H9 (cell line): ENCODE measurements at regions not wholly inside any gene's neighbourhood (a gene's known extent, or its start where the extent isn't known, plus 50 kb on each side); places are given as distances from the start of the nearest gene placed in this dataset.

ENCODE experiments used
- DNase-seq: peaks from one replicate; pipeline ENCODE4 v3.0.0-alpha.2; 2017
- H2AFZ ChIP-seq: one replicate; pipeline ENCODE4 v1.6.1; 2013; ENCODE audit warnings: mild to moderate bottlenecking, low read length, control low read depth, moderate library complexity
- H2AK5ac ChIP-seq: 2 replicates; pipeline ENCODE4 v1.6.1; 2013; ENCODE audit warnings: low read length, control low read depth, mixed read lengths; ENCODE audit not compliant: insufficient read length
- H2BK120ac ChIP-seq: one replicate; pipeline ENCODE4 v1.6.1; 2013; ENCODE audit warnings: low read depth, mild to moderate bottlenecking, low read length, control low read depth, inconsistent platforms; ENCODE audit not compliant: poor library complexity, severe bottlenecking
- H2BK12ac ChIP-seq: 2 replicates; pipeline ENCODE4 v1.6.1; 2013; ENCODE audit warnings: low read length, control low read depth, mixed read lengths, low read depth; ENCODE audit not compliant: insufficient read length
- H2BK15ac ChIP-seq: 2 replicates; pipeline ENCODE4 v1.6.1; 2013; ENCODE audit warnings: low read depth, low read length, control low read depth
- H2BK20ac ChIP-seq: one replicate; pipeline ENCODE4 v1.6.1; 2013; ENCODE audit warnings: low read depth, mild to moderate bottlenecking, low read length, control low read depth, inconsistent platforms; ENCODE audit not compliant: poor library complexity, severe bottlenecking
- H2BK5ac ChIP-seq: 2 replicates; pipeline ENCODE4 v1.6.1; 2013; ENCODE audit warnings: low read length, control low read depth, mixed read lengths; ENCODE audit not compliant: insufficient read length
- H3K14ac ChIP-seq: 2 replicates; pipeline ENCODE4 v1.6.1; 2013; ENCODE audit warnings: low read length, control low read depth; ENCODE audit not compliant: insufficient read depth
- H3K18ac ChIP-seq: 2 replicates; pipeline ENCODE4 v1.6.1; 2013; ENCODE audit warnings: low read depth, mild to moderate bottlenecking, mixed read lengths, low read length, control low read depth; ENCODE audit not compliant: insufficient read length
- H3K23ac ChIP-seq: 2 replicates; pipeline ENCODE4 v1.6.1; 2013; ENCODE audit warnings: low read length, control low read depth, mixed read lengths, low read depth; ENCODE audit not compliant: insufficient read length
- H3K23me2 ChIP-seq: 2 replicates; pipeline ENCODE4 v1.6.1; 2013; ENCODE audit warnings: low read depth, mild to moderate bottlenecking, mixed read lengths, low read length, control low read depth; ENCODE audit not compliant: insufficient read length, poor library complexity, severe bottlenecking
- H3K27ac ChIP-seq: 2 replicates; pipeline ENCODE4 v1.5.1; 2013; ENCODE audit warnings: low read length, control low read depth, mixed read lengths, low read depth; ENCODE audit not compliant: insufficient read length
- H3K27me3 ChIP-seq: 2 replicates; pipeline ENCODE4 v1.6.1; 2013; ENCODE audit warnings: low read length, control low read depth, inconsistent platforms; ENCODE audit not compliant: insufficient read depth
- H3K4ac ChIP-seq: 2 replicates; pipeline ENCODE4 v1.6.1; 2013; ENCODE audit warnings: low read depth, mild to moderate bottlenecking, control low read depth, inconsistent platforms, low read length, moderate library complexity
- H3K4me1 ChIP-seq: 2 replicates; pipeline ENCODE4 v1.6.1; 2013; ENCODE audit warnings: low read length, control low read depth, inconsistent platforms; ENCODE audit not compliant: insufficient read depth
- H3K4me2 ChIP-seq: 2 replicates; pipeline ENCODE4 v1.6.1; 2013; ENCODE audit warnings: low read length, control low read depth, mixed read lengths; ENCODE audit not compliant: insufficient read length, insufficient read depth
- H3K56ac ChIP-seq: 2 replicates; pipeline ENCODE4 v1.6.1; 2013; ENCODE audit warnings: low read depth, mild to moderate bottlenecking, mixed read lengths, low read length, control low read depth; ENCODE audit not compliant: insufficient read length
- H3K79me1 ChIP-seq: 2 replicates; pipeline ENCODE4 v1.6.1; 2013; ENCODE audit warnings: low read depth, mild to moderate bottlenecking, moderate library complexity, low read length, control low read depth, inconsistent platforms; ENCODE audit not compliant: insufficient read depth, poor library complexity, severe bottlenecking
- H3K79me2 ChIP-seq: 2 replicates; pipeline ENCODE4 v1.6.1; 2013; ENCODE audit warnings: low read length, control low read depth, inconsistent platforms; ENCODE audit not compliant: insufficient read depth
- H3K9ac ChIP-seq: 2 replicates; pipeline ENCODE4 v1.6.1; 2013; ENCODE audit warnings: low read length, control low read depth, mixed read lengths; ENCODE audit not compliant: insufficient read length; ENCODE audit errors: extremely low read depth
- H3K9me3 ChIP-seq: one replicate; pipeline ENCODE4 v1.6.1; 2013; ENCODE audit warnings: low read depth, low read length, inconsistent platforms; ENCODE audit not compliant: control insufficient read depth
- H3T11ph ChIP-seq: one replicate; pipeline ENCODE4 v1.6.1; 2013; ENCODE audit warnings: mild to moderate bottlenecking, low read length, control low read depth, inconsistent platforms
- H4K20me1 ChIP-seq: one replicate; pipeline ENCODE4 v1.6.1; 2013; ENCODE audit not compliant: control insufficient read depth, insufficient read length, insufficient read depth
- H4K5ac ChIP-seq: 2 replicates; pipeline ENCODE4 v1.6.1; 2013; ENCODE audit warnings: low read depth, mild to moderate bottlenecking, mixed read lengths, low read length, control low read depth; ENCODE audit not compliant: insufficient read length
- H4K8ac ChIP-seq: replicated peaks from 2 replicates; pipeline ENCODE4 v1.6.1; 2013; ENCODE audit warnings: low read length, control low read depth, mixed read lengths, low read depth; ENCODE audit not compliant: insufficient read length
- H4K91ac ChIP-seq: 2 replicates; pipeline ENCODE4 v1.6.1; 2013; ENCODE audit warnings: low read depth, mild to moderate bottlenecking, moderate library complexity, mixed read lengths, low read length, control low read depth; ENCODE audit not compliant: insufficient read length
- H3K27ac Mint-ChIP-seq, 3 experiments: 2 replicates in 2 of 3; 3 replicates in 1 of 3; pipeline ENCODE4 v1.8.0; 2020 to 2021; ENCODE audit warnings: mixed read lengths in 3 of 3, mild to moderate bottlenecking in 1 of 3, moderate library complexity in 1 of 3
- H3K27me3 Mint-ChIP-seq: 2 replicates; pipeline ENCODE4 v1.8.0; 2021; ENCODE audit warnings: low read depth, mild to moderate bottlenecking, moderate library complexity, mixed read lengths
- H3K36me3 Mint-ChIP-seq, 3 experiments: 2 replicates in 2 of 3; 3 replicates in 1 of 3; pipeline ENCODE4 v1.8.0; 2020 to 2021; ENCODE audit warnings: low read depth in 3 of 3, mixed read lengths in 3 of 3; ENCODE audit not compliant: insufficient read depth in 1 of 3
- H3K4me1 Mint-ChIP-seq, 2 experiments: 2 replicates each; pipeline ENCODE4 v1.8.0; 2020; ENCODE audit warnings: mixed read lengths in 2 of 2
- H3K4me3 Mint-ChIP-seq, 2 experiments: 2 replicates in 1 of 2; 3 replicates in 1 of 2; pipeline ENCODE4 v1.8.0; 2020 to 2021; ENCODE audit warnings: mild to moderate bottlenecking in 2 of 2, mixed read lengths in 2 of 2, moderate library complexity in 1 of 2
- H3K9me3 Mint-ChIP-seq, 2 experiments: 2 replicates in 1 of 2; 3 replicates in 1 of 2; pipeline ENCODE4 v1.8.0; 2020; ENCODE audit warnings: mild to moderate bottlenecking in 2 of 2, mixed read lengths in 2 of 2, moderate library complexity in 1 of 2
- CTCF ChIP-seq: fragments of 200-600 bp; sonication (generic); conservative IDR thresholded peaks from 3 replicates; pipeline ENCODE4 v1.8.0; 2021; ENCODE audit warnings: antibody characterized with exemption, mild to moderate bottlenecking
- WGBS: extraction: QIAGEN DNeasy Blood & Tissue Kit; methylation state at CpG from one replicate; pipeline ENCODE4 v1.1.7; 2013; ENCODE audit warnings: missing lambda C conversion rate, low lambda C conversion rate, mixed read lengths; ENCODE audit not compliant: insufficient read length; ENCODE audit errors: extremely low coverage; 5-methylcytosine and 5-hydroxymethylcytosine counted together

GRCh38 chr20:48193627-48194425, 408.5 kb upstream of the SULF2 start:
- H2BK15ac ChIP-seq: no peak overlapping the region
- H2BK120ac ChIP-seq: no peak overlapping the region
- no peak overlapping the region for H3K4me3 Mint-ChIP-seq
- peaks cover 2% of the 10 kb centered on the region; the same call in 1 of the 2 replicates for H3K27me3 Mint-ChIP-seq
- H3K4me1 Mint-ChIP-seq: peaks cover 14 to 16% of the 10 kb centered on the region in 2 experiments
- peaks cover 0 to 2% (median 0%) of the 10 kb centered on the region in 3 experiments; a peak in 2 of 7 replicates for H3K36me3 Mint-ChIP-seq
- no peaks in the 10 kb centered on the region for H3K79me1 ChIP-seq
- H3K79me2 ChIP-seq: no peaks in the 10 kb centered on the region
- H3K9ac ChIP-seq: no peak overlapping the region
- H3K27ac ChIP-seq: no peak overlapping the region
- no peak overlapping the region for H2BK12ac ChIP-seq
- no peak overlapping the region for H3T11ph ChIP-seq
- no peak for DNase-seq
- no peaks in the 10 kb centered on the region for H3K9me3 ChIP-seq
- H4K20me1 ChIP-seq: no peaks in the 10 kb centered on the region
- H3K18ac ChIP-seq: no peak overlapping the region
- no peak overlapping the region for H3K4me2 ChIP-seq
- no peaks in the 10 kb centered on the region for H3K27me3 ChIP-seq
- H3K23ac ChIP-seq: no peak overlapping the region
- TF ChIP-seq CTCF: no peak
- no peak overlapping the region for H2AK5ac ChIP-seq
- no peak overlapping the region for H2BK5ac ChIP-seq
- no peaks in the 10 kb centered on the region for H3K4me1 ChIP-seq
- H3K4ac ChIP-seq: no peak overlapping the region
- H3K14ac ChIP-seq: no peak overlapping the region; the same call in 1 of the 2 replicates
- no peak overlapping the region for H3K56ac ChIP-seq
- no peak overlapping the region for H2AFZ ChIP-seq
- no peak overlapping the region for H4K91ac ChIP-seq
- no peak overlapping the region for H3K27ac Mint-ChIP-seq
- WGBS: no CpG with 5 or more reads among the region's 11 CpGs
- H3K9me3 Mint-ChIP-seq: no peaks in the 10 kb centered on the region
- H4K5ac ChIP-seq: no peak overlapping the region
- no peaks in the 10 kb centered on the region for H3K23me2 ChIP-seq
- H2BK20ac ChIP-seq: no peak overlapping the region
- no peak overlapping the region for H4K8ac ChIP-seq
